Activated CD4-positive, alpha-beta T cell treated with anti-CD3 and anti-CD28 coated beads, Interleukin-2, Interleukin-4, amounts not matched to agents 100 ng/mL and 50 ng/mL, durations not matched to agents 16 hours and 8 hours (primary cell): ENCODE measurements at regions not wholly inside any gene's neighbourhood (a gene's known extent, or its start where the extent isn't known, plus 50 kb on each side); places are given as distances from the start of the nearest gene placed in this dataset.

Experiments used
- DNase-seq: peaks from one replicate; pipeline ENCODE4 v3.0.0-alpha.2; 2020; ENCODE audit warnings: low spot score

- DNase-seq, result no peak
Measured at GRCh38 chr11:91239359-91239758, 985.3 kb upstream of the FAT3 start.

GRCh38 chr11:91231226-91231625, 993.4 kb upstream of the FAT3 start:
- no peak for DNase-seq

GRCh38 chr11:91230647-91231046, 994.0 kb upstream of the FAT3 start:
- no peak for DNase-seq

- DNase-seq, result no peak
Measured at GRCh38 chr11:91222830-91223229, 1000.0 kb upstream of the CHORDC1 start.

GRCh38 chr11:91220476-91221202, 997.8 kb upstream of the CHORDC1 start:
- DNase-seq, result no peak

DNA sequence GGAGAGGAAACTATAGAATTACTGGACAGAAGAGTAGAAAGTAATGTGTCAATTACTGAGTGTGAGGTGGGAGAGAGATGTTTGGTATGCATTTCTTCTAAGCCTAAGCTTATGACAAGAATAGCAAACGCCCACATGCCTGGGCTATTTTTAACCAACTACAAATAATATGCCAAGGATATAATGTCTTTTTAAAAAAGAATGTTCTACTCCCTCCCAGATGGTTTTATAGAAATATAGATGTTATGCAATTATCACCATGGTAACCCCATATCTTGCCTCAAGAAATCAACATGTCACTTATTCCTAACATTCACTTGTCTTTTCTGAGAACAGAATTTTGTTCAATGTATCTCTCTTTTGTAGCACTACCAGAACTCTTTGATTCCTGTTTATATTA, 996.7 kb upstream of the CHORDC1 start:
- no peak for DNase-seq

- no peak for DNase-seq
Measured at GRCh38 chr11:91209751-91210150, 986.9 kb upstream of the CHORDC1 start.

- no peak for DNase-seq
Measured at GRCh38 chr11:91209306-91209705, 986.5 kb upstream of the CHORDC1 start.

GRCh38 chr11:91199866-91200265, 977.0 kb upstream of the CHORDC1 start:
- DNase-seq, result no peak

DNA sequence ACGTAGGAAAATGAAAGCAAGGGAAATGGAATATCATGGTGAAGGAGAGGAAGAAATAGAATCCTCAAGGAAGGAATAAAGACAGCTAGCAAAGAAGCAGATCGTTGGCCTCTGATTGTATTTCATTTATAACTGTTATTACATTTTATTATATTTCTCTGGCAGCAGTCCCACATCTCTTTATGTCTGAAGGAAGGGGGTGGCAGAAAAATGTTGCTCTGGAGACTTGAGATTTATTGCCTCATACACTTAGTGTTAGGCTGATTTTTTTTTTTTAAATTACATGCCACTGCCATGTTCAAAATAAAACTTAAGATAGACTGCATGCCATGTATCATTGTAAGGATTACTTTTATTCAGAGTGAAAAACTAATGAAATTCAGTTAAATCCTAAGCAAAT, 971.7 kb upstream of the CHORDC1 start:
- DNase-seq, result no peak

DNA sequence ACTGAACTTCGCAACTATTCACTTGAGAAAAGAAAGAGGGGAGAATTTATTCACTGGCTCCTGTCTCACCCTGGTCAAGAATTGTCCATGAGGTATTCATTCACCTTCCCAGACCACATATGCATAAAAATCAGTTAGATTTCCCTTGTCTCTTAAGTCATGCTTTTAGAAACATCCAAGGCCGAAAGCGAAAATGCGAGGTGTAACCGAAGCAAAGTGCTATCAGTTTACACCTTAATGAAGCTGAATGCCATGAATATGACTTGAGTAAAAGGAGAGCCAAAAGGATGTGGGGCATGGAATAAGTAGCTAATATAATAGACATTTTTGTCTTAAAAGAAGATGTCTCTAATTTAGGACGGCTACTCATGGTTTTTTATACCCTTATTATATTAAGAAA, 965.6 kb upstream of the CHORDC1 start:
- DNase-seq, result no peak

DNA sequence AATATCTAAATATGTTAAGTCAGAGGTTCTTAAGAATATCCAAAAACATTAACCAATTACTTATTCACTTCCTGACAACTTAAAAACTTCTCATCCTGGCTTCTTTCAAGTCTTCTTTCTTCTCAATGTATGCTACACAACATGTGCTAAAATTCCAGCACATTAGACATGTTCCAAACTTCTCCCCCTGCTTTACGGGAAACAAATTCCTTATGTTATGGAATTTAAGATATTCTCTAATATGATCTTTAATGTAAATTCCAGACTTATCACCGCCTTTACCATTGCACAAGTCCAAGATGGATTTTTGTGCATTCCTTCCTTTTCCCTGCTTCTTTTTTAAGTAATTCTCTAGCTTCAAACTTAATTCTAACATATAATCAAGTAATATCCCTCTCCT, 964.5 kb upstream of the CHORDC1 start:
- DNase-seq, result no peak

GRCh38 chr11:91178366-91178765, 955.5 kb upstream of the CHORDC1 start:
- DNase-seq, result no peak

DNA sequence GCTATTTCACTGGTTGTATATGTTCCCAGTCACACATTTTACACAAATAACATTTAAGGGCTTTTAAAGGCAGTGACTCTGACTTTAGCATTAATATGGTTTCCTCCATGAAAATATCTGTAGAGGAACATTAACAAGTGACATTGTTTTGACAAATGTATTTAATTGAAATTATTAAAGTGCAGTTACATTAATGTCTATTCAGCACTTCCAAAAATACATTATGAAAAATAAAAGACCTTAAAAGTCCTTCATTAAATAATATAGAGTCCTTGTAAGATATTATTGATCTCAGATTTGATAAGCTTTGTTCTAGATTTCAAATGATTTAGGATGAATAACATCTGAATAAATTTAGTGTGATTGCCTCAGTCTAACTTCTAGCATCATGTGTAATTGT, 951.9 kb upstream of the CHORDC1 start:
- DNase-seq, result no peak

GRCh38 chr11:91174193-91174592, 951.3 kb upstream of the CHORDC1 start:
- DNase-seq, result no peak

DNA sequence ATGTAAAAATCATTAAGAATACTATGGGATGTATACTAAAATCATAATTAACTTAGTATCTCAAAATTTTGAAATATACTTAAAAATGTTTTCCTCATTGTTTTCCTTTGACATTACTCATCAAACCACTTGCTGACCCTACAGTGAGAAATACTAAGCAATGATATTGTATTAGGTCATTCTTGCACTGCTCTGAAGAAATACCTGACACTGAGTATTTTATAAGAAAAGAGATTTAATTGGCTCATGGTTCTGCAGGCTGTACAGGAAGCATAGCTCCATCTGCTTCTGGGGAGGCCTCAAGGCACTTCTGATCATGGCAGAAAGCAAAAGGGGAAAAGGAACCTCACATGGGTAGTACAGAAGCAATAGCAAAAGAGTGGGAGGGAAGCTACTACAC, 950.9 kb upstream of the CHORDC1 start:
- DNase-seq, result no peak

- DNase-seq, result no peak
Measured at GRCh38 chr11:91170711-91171110, 947.9 kb upstream of the CHORDC1 start.

GRCh38 chr11:91164452-91164822, 941.6 kb upstream of the CHORDC1 start:
- DNase-seq, result no peak

GRCh38 chr11:91163619-91164451, 941.0 kb upstream of the CHORDC1 start:
- DNase-seq, result no peak

DNA sequence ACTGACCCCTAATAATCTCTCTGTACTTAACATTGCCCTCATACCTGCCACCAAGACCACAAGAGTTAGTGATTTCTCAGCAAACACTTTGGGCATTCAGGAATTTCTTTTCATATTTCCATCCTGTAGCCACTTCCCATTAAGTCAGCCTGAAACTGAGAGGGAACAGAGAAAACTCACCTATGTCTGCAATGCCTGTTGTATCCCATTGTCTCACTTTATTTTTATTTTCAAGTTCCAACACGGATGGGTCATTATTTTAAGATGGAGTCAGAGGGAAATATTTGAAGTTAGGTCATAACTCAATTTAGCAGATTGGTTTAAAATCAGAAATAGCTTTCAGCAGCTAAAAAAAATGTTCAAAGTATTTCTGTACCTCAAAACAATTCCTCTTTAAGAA, 937.8 kb upstream of the CHORDC1 start:
- no peak for DNase-seq

DNA sequence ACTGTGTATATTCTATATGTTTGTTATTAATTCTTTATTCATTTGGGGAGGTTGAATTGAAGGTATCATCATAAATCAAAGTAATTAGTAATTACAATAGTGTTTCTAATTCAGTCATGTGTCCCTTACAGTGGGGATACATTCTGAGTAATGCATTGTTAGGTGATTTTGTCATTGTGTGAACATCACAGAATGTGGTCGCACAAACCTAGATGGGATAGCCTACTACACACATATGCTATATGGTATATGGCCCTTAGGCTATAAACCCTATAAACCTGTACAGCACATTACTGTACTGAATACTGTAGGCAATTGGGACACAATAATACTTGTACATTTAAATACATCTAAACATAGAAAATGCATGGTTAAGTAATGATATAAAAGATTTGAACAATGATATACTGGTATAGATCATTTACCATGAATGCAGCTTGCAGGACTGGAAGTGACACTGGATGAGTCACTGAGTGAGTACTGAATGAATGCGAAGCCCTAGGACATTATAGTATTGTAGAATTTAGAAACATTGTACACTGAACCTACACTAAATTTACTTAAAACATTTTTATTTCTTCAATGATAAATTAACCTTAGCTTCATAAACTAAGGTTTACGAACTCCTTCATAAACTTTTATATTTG, 936.2 kb upstream of the CHORDC1 start:
- DNase-seq, result no peak

DNA sequence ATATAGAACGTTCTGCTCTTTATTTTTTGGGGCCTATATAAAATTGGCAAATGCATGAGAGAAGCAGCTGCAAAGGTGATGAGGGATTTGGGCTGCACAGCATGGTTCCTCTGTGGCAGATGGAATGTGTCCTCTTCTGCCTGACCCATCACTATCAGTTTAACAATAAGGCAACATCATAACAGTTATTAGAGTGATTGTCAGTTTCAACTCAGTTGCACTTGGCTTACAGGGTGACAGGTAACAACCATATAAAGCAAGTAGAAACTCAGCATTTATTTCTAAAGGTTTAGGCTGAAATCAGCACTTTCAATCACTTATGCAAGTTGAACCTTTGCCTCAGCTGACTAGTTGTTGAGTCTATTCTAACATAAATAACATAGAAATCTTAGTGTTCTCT, 935.4 kb upstream of the CHORDC1 start:
- DNase-seq, result no peak

DNA sequence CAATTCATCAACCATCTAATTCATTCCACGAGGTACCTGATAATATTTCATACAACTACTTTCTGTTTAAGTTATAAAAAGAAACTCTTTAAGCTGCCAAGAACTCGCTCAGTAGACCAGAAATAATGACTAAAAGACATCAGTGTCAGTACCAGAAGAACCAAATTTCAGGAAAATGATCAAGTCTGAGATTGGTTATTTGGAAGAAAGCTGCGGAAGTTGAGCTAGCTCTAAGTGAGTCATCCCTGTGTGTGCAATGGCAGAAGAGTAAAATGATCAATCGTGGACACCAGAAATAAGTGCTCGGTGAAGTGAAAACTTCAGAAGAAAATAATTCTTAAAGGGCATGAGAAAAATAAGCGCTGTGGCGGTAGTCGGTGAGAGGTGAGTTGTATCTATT, 933.2 kb upstream of the CHORDC1 start:
- no peak for DNase-seq
